ENCODE measurements at regions not wholly inside any gene's neighbourhood (a gene's known extent, or its start where the extent isn't known, plus 50 kb on each side); places are given as distances from the start of the nearest gene placed in this dataset.

- no peaks in the 10 kb centered on the region for H3K4me1 ChIP-seq (ENCODE audit: insufficient read depth, low read length, severe bottlenecking)
- no peaks in the 10 kb centered on the region for H3K9me3 ChIP-seq (ENCODE audit: low read length)
- no peak overlapping the region for H3K27ac ChIP-seq (ENCODE audit: low read depth, low read length, poor library complexity, severe bottlenecking)
- no peaks in the 10 kb centered on the region for H3F3A ChIP-seq (ENCODE audit: insufficient read depth, low read length)
- no peak overlapping the region for H3K9ac ChIP-seq (ENCODE audit: low read length)
- no peaks in the 10 kb centered on the region for H3K9me2 ChIP-seq (ENCODE audit: low read depth, low read length)
- H3K36me3 ChIP-seq (ENCODE audit: insufficient read depth, low read length): no peaks in the 10 kb centered on the region
- no peak overlapping the region for H2AFZ ChIP-seq (ENCODE audit: low read length)
- no peaks in the 10 kb centered on the region for H4K20me1 ChIP-seq (ENCODE audit: insufficient read depth, low read length)
- no peaks in the 10 kb centered on the region for H3K27me3 ChIP-seq (ENCODE audit: insufficient read depth, low read length)
- TF ChIP-seq EZH2 (IDR thresholded peaks at IDR 0.05; ENCODE audit: borderline replicate concordance, low read length) (no peak), CTCF (IDR thresholded peaks at IDR 0.05; ENCODE audit: low read length) (no peak)
- H3K4me3 ChIP-seq (ENCODE audit: low read depth, low read length, poor library complexity, severe bottlenecking): no peak overlapping the region
- no peaks in the 10 kb centered on the region for H3K79me2 ChIP-seq (ENCODE audit: insufficient read depth, low read length)
- no peak overlapping the region for H3K4me2 ChIP-seq (ENCODE audit: low read length)
These were observed 198.0 kb upstream of the EGFLAM start for GRCh38 chr5:38060354-38060753.

- no peak overlapping the region for H3K9ac ChIP-seq (ENCODE audit: low read length)
- H3K9me2 ChIP-seq (ENCODE audit: low read depth, low read length): no peaks in the 10 kb centered on the region
- TF ChIP-seq CTCF (IDR thresholded peaks at IDR 0.05; ENCODE audit: low read length): no peak
- TF ChIP-seq EZH2 (IDR thresholded peaks at IDR 0.05; ENCODE audit: borderline replicate concordance, low read length): no peak
- no peaks in the 10 kb centered on the region for H3K9me3 ChIP-seq (ENCODE audit: low read length)
- no peaks in the 10 kb centered on the region for H3K79me2 ChIP-seq (ENCODE audit: insufficient read depth, low read length)
- H3K27me3 ChIP-seq (ENCODE audit: insufficient read depth, low read length): no peaks in the 10 kb centered on the region
- H3K4me1 ChIP-seq (ENCODE audit: insufficient read depth, low read length, severe bottlenecking): no peaks in the 10 kb centered on the region
- no peak overlapping the region for H3K4me3 ChIP-seq (ENCODE audit: low read depth, low read length, poor library complexity, severe bottlenecking)
- H2AFZ ChIP-seq (ENCODE audit: low read length): no peak overlapping the region
- H3K27ac ChIP-seq (ENCODE audit: low read depth, low read length, poor library complexity, severe bottlenecking): no peak overlapping the region
- no peaks in the 10 kb centered on the region for H3K36me3 ChIP-seq (ENCODE audit: insufficient read depth, low read length)
- H3K4me2 ChIP-seq (ENCODE audit: low read length): no peak overlapping the region
- no peaks in the 10 kb centered on the region for H3F3A ChIP-seq (ENCODE audit: insufficient read depth, low read length)
- H4K20me1 ChIP-seq (ENCODE audit: insufficient read depth, low read length): no peaks in the 10 kb centered on the region
These were observed 198.5 kb upstream of the EGFLAM start for GRCh38 chr5:38059876-38060275.

GRCh38 chr5:38051711-38052511, 206.4 kb upstream of the EGFLAM start:
- H3K4me2 ChIP-seq (ENCODE audit: low read length): no peak overlapping the region
- H3K4me1 ChIP-seq (ENCODE audit: insufficient read depth, low read length, severe bottlenecking): no peaks in the 10 kb centered on the region
- no peaks in the 10 kb centered on the region for H3K27me3 ChIP-seq (ENCODE audit: insufficient read depth, low read length)
- H3K9me3 ChIP-seq (ENCODE audit: low read length): no peaks in the 10 kb centered on the region
- H3K36me3 ChIP-seq (ENCODE audit: insufficient read depth, low read length): no peaks in the 10 kb centered on the region
- H3K27ac ChIP-seq (ENCODE audit: low read depth, low read length, poor library complexity, severe bottlenecking): no peak overlapping the region
- TF ChIP-seq CTCF (IDR thresholded peaks at IDR 0.05; ENCODE audit: low read length) (no peak), EZH2 (IDR thresholded peaks at IDR 0.05; ENCODE audit: borderline replicate concordance, low read length) (no peak)
- no peaks in the 10 kb centered on the region for H3K9me2 ChIP-seq (ENCODE audit: low read depth, low read length)
- no peaks in the 10 kb centered on the region for H3F3A ChIP-seq (ENCODE audit: insufficient read depth, low read length)
- no peaks in the 10 kb centered on the region for H4K20me1 ChIP-seq (ENCODE audit: insufficient read depth, low read length)
- H3K4me3 ChIP-seq (ENCODE audit: low read depth, low read length, poor library complexity, severe bottlenecking): no peak overlapping the region
- no peaks in the 10 kb centered on the region for H3K79me2 ChIP-seq (ENCODE audit: insufficient read depth, low read length)
- no peak overlapping the region for H3K9ac ChIP-seq (ENCODE audit: low read length)
- H2AFZ ChIP-seq (ENCODE audit: low read length): no peak overlapping the region
